ENCODE measurements at regions not wholly inside any gene's neighbourhood (a gene's known extent, or its start where the extent isn't known, plus 50 kb on each side); places are given as distances from the start of the nearest gene placed in this dataset.

GRCh38 chr13:73850104-73850873, 283.9 kb downstream of the KLF12 start:
- DNase-seq (ENCODE audit: low read depth, low spot score) = no peak

GRCh38 chr13:73849292-73849691, 284.9 kb downstream of the KLF12 start:
- no peak for DNase-seq (ENCODE audit: low read depth, low spot score)

DNA sequence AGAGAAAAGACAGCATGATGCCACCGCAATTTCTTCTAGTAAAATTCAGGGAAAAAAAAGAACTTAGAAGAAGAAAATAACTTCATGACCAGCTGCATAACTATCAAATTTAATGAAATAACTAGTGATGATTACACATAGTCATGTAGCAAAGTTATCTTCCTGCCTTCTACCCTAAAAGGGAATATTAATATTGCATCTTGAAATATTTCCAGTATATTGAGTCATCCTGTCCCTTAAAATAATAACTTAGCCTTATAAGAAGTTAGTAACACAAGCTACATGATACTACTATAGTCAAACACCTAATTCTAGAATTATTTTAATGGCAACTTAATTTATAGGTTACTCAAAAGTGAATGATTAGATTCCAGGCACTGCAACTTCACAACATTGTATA, 289.2 kb downstream of the KLF12 start:
- DNase-seq (ENCODE audit: low read depth, low spot score) = no peak

GRCh38 chr13:73842626-73843025, 291.6 kb downstream of the KLF12 start:
- no peak for DNase-seq (ENCODE audit: low read depth, low spot score)

DNA sequence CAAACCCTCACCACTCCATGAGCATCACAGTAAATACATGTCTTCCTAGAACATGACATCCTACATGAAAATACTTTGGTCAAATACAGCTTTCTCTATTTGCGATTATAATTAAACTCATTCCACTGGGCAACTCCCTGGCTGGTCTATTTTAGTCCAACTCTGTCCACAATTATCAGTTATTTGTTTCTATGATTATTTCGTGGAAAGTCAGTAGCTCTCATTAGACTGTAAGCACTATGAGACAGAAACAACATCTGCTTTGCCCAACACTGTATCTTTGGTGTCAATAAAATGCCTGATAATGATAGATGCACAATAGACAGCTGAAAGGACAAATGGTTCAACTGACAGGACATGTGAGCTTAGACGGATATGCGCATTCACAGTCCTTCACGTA, 292.0 kb downstream of the KLF12 start:
- no peak for DNase-seq (ENCODE audit: low read depth, low spot score)

- DNase-seq (ENCODE audit: low read depth, low spot score) = no peak
Observed at GRCh38 chr13:73837147-73837546, 297.1 kb downstream of the KLF12 start.

GRCh38 chr13:73835138-73835721, 299.0 kb downstream of the KLF12 start:
- DNase-seq (ENCODE audit: low read depth, low spot score) = no peak

- DNase-seq (ENCODE audit: low read depth, low spot score) = no peak
Observed at GRCh38 chr13:73833325-73834070, 300.7 kb downstream of the KLF12 start.

DNA sequence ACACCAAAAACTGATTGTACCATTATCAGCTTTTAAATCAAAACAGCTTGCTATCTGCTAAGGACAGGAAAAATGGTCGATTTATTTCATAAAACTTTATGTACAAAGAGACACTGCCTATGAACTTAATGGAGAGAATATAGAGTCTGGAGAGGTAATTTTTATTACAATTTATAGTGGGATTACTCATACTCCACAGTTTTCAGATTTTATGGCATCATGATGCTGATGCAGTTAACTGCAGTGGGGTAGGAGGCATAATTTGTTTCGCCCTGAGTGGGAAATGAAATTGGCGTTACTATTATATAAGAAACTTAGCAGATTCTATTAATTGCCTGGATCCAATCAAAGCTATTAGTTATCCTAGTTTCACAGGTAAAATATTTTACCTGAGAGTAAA, 301.4 kb downstream of the KLF12 start:
- DNase-seq (ENCODE audit: low read depth, low spot score) = no peak

GRCh38 chr13:73832128-73832588, 302.0 kb downstream of the KLF12 start:
- no peak for DNase-seq (ENCODE audit: low read depth, low spot score)

GRCh38 chr13:73829416-73829815, 304.8 kb downstream of the KLF12 start:
- DNase-seq (ENCODE audit: low read depth, low spot score) = no peak

GRCh38 chr13:73828811-73829210, 305.4 kb downstream of the KLF12 start:
- DNase-seq (ENCODE audit: low read depth, low spot score) = no peak

GRCh38 chr13:73827434-73827833, 306.8 kb downstream of the KLF12 start:
- DNase-seq (ENCODE audit: low read depth, low spot score) = no peak

GRCh38 chr13:73825143-73825542, 309.1 kb downstream of the KLF12 start:
- no peak for DNase-seq (ENCODE audit: low read depth, low spot score)

DNA sequence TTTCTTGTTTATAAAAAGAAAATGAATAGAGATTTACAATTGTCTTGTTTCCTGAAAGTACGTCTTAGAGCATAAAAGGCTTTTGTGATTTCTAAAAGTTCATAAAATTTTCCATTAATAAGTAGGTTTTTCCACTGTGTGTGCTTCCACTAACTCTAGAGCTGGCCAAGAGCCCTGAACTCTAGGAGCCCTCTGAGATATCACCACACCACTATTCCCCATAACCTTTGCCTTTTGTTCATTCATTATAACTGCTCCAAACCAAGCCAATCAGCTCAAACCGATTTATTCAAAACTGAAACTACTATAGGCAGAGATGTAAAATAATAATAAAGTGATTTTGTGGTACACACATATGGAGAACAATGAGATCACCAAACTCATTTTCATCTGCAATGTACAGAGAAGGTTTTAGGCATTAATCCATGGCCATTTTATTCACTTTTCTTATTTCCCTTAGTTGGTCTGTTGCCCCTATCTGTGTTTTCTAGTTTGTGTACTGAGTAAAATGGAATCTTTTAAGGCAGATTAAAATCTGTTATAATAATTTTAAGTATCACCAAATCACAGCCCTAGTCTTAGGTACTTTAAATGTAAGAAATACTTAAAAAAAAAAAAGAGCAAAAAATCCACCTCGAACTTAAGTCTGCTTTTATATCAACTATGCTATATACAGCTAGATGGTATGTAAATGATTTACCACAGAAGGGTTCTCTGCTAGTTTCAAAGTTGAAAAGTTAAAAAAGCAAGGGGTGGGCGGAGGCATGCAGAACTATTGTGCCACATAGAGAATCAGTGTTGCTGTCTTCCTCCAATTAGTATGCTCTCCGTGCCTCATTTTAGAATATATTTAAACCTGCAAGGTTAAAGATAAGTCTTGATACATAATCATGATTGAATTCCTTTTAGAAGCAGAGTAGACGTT, 311.3 kb downstream of the KLF12 start:
- no peak for DNase-seq (ENCODE audit: low read depth, low spot score)

- no peak for DNase-seq (ENCODE audit: low read depth, low spot score)
Observed at GRCh38 chr13:73820688-73821087, 313.5 kb downstream of the KLF12 start.

DNA sequence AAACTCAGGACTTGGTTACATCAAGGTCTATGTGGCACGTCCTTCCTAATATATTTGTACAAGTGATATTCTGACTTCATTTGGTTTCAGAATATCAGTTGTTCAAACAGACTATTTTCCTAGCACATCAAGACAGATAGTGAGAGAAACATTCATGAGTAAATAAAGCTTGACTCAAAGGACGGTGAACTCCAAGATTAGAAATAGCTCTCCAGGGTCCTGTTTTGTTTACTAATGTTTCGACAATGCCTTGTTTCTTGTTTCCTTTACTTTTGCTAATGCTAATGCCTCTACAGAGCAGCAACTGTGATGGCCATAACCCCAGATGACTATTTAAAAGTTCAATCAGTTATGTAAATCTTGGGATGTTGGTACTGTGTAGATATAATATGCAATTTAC, 313.9 kb downstream of the KLF12 start:
- no peak for DNase-seq (ENCODE audit: low read depth, low spot score)

GRCh38 chr13:73819711-73820110, 314.5 kb downstream of the KLF12 start:
- no peak for DNase-seq (ENCODE audit: low read depth, low spot score)

GRCh38 chr13:73816702-73817101, 317.5 kb downstream of the KLF12 start:
- no peak for DNase-seq (ENCODE audit: low read depth, low spot score)

DNA sequence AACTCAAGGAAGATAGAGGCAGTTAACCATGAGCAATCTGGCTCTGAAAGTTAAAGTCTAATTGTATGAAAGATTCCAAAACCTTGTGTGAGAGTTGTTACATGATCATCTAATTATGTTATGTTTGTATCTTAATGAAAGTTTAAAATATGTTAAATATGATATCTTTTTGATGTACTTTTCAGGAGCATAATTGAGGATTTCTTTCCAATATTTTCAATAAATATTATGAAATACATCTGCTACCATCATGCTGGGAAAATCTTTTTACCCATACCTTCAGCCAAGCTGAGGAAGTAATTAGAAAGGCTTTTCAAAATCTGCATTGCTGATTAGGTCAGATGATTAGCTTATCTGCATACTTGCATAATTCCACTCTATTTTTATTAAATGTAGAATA, 318.4 kb downstream of the KLF12 start:
- DNase-seq (ENCODE audit: low read depth, low spot score) = no peak

GRCh38 chr13:73810647-73811046, 323.6 kb downstream of the KLF12 start:
- no peak for DNase-seq (ENCODE audit: low read depth, low spot score)

GRCh38 chr13:73809561-73809960, 324.6 kb downstream of the KLF12 start:
- no peak for DNase-seq (ENCODE audit: low read depth, low spot score)
